ENCODE measurements at regions not wholly inside any gene's neighbourhood (a gene's known extent, or its start where the extent isn't known, plus 50 kb on each side); places are given as distances from the start of the nearest gene placed in this dataset.
"Not testable (repeated sequence)": the region's sequence is repeated elsewhere in the genome, so short reads cannot be mapped to it uniquely, and the experiment has no call there.

DNA sequence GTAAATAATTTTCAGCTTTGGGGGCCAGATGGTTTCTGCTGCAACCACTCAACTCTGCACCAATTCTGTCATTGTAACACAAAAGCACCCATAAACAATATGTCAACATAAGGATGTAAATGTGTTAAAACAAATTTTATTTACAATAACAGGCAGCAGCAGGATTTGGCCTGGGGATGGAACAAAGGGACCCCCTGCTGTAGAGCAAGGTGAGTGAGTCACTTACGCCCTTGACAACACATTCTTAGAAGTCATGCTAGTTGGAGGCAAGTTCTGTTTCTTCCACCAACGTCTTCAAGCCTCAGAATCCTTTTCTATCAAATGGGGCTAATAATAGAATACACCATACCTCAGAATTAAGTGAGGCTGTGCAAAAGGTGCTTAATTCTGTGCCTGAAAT lies 610.2 kb upstream of the SYT4 start:
- DNase-seq = no peak

DNA sequence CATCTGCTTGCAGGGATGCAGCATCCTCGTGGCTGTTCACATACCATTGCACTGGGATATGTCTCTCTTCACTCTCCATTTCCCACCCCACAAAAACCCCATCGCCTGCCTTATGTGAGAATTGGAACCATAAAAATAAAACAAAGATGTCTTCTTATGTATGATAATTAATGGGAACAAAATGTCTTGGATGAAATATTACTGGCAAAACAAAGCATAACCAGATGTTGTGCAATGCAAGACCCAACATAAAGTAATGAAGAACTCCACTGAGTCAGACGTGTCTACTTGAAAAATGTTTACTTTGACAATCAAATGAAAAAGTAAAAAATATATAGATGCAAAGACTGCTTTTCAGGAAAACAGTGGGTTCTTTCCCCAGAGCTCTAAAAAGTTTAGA lies 611.3 kb upstream of the SYT4 start:
- no peak for DNase-seq

DNA sequence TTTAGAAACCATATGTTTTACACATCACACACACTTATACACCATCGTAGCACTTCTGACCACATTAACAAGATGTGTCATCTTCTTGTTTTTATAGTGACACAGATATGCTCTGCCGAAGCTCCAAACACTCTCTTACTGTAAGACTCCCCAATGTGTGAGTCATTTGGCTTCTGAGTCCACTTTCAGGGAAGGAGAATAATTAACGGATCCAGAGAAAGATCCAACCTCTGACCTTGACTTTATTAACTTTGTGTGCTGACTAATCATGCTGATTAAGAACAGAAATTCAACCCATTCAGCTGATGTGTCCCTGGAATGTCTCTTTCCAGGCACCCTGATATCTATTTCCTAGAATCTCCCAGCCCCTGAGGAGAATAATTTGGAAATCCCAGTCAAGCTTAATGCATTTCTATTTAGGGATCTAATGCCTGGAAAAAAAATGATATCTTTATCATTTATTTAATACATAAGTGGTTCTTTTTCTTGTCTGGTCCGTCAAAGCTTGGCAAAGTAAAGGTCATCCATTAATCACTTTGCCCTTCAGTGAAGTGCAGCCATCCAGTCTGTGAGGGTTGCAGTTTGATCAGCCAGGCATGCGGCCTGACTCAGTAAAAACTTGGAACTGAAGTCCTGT lies 615.8 kb upstream of the SYT4 start:
- no peak for DNase-seq

DNA sequence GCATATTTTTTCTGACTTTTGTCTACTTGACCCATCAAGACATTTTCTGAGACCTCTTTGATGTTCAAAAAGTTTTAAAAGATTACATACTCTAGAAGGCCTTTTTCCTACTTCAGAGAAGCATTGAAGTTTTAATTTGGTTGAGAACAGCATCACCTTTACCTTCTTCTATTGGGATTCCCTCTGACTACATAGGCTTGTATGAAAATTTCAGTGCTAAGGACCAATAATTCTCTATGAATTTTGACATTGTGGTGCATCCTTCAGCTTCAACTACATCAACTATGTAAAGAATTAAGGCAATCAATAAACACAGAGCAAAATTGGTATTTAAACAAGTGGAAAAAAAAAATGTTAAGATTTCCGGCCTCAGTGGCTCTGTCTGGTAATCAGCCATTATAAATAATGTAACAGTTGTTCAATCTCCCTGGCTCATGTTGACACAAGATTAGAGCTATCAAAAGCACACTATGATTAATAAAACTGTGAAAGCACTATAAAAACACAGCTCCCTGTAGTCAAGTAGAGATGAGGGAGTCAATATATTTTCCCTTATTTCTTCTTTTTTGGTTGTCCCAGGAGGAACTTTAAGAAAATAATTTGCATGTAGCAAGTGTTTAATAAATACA lies 627.0 kb upstream of the SYT4 start:
- DNase-seq = no peak

DNA sequence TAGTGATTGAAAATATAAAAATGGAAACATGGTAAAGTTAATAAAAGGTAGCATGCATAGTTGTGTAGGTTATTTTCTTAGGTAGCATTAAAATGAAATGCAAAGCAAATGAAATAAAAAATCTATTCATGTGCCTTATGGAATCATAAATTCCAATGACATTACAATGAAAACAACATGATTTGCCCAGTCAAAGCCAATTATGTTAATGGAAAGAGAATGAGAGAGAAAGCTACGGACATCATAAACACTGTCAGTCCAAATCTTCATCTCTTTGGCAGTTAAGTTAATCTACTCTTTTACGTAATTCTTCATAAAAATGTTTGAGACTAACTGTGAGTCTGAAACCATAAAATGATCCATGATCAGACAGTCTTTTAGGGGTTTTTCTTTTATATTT lies 636.7 kb upstream of the SYT4 start:
- no peak for DNase-seq

DNA sequence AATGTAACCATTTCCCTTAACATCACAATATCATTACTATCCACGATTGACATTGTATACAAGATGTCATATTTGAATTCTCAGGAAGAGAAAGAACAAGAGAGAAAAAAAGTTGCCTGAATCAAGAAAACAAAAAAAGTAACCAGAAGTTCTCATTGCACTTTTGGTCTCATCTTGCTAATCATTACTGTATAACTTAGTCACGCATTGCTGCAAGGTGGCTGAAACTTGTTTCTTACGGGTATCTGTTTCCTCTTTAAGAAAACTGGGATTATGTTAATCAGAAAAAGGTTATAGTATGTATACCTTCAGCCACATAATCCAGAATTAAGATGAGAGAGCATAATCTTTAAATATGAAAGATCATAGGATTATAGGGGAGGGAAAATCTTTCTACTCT lies 639.7 kb upstream of the SYT4 start:
- no peak for DNase-seq

DNA sequence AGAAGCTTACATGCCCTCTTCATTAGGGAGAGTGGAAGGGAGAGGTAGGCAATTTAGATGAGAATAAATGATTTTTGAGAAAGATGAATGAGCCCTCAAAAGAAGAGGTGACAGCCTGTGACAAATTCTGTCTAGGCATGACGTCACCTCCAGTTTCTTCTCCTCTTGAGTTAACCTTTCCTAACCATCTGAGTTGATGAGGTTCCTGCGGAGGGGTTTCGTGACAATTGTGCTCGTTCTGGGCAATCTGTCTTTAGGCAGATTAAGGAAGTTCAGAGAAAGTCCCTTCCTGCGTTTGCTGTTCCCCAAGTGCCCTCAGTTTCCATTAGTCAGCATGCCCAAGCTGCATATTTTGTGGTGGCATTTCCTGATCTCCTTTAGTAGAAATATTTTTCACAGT lies 640.2 kb upstream of the SYT4 start:
- DNase-seq = no peak

DNA sequence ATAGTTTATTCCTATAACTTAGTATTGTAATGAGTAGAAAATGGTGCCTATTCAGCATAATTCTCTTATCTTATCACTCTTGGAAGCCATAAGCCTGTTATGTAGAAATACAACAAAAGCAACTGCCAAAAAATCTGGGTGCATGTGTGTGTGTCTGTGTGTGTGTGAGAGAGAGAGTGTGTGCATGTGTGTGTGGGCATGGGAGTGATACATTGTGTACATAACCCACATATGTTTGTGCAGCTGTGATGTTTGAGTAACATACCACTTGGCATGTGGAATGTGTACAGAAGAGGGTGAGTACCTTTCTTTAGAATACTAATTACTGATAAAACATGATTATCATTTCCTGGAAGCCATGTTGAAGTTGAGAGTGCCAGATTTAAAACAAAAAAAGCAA lies 642.3 kb upstream of the SYT4 start:
- no peak for DNase-seq

DNA sequence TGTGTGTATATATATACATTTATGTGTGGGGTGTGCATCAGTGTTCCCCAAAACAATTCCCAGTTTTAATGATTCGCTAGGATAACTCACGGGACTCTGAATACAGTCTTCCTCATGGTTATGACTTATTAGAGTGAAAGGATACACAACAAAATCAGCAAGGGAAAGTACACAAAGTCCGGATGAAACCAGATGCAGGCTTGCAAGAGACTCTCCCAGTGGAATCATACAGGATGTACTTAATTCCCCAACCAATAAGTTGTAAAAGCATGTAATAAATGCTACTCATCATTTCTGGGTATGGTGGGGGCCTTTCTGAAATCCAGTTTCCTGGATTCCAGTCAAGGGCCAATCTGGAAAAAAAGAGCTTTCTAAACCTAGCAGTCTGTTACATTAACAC lies 654.1 kb upstream of the SYT4 start:
- no peak for DNase-seq

DNA sequence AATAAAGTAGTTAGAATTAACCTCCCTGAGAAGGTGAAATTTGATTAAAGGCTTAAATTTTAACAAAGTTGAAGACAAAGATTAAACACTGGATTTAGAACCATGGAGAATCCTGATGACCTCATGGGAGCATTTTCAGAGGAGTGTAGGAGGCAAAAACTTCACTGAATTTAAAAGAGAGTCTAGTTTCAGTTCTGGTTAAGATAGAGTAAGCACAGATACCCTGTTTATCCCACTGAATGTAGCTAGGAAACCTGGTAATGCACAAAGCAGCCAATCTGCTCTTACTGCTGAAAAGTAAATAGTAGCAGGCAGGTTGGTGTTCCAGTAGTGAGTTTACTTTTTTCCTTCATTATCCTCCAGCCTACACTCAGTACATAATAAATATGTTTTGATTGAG lies 654.9 kb upstream of the SYT4 start:
- no peak for DNase-seq

DNA sequence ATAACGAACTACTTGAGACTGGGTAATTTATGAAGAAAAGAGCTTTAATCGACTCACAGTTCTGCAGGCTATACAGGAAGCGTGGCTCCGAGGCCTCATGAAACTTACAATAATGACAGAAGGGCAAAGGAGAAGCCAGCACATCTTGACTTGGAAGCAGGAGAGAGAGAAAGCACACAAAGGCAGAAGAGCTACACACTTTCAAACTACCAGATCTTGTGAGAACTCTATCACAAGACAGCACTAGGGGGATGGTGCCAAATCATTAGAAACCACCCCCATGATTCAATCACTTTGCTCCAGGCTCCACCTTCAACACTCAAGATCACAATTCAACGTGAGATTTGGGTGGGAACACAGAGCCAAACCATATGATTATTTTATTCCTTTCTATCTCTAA lies 655.9 kb upstream of the SYT4 start:
- DNase-seq = no peak

DNA sequence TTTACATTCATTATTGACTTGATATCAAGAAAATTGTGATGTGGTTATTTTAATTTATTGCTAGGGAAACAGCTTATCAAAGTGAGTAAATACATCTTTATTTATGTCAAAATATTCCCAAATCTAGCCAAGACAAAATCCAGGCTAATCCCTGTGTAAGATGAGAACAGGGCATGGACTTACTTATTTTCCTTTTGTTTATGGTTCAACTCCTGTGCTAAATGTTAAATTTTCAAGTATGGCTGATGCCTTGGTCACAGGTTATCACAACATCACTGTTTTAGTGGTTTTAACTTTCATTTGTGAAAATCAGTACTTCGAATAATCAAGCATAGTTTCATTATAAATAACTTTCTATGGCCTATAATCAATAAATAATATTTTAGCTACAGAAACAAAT lies 657.0 kb upstream of the SYT4 start:
- no peak for DNase-seq

DNA sequence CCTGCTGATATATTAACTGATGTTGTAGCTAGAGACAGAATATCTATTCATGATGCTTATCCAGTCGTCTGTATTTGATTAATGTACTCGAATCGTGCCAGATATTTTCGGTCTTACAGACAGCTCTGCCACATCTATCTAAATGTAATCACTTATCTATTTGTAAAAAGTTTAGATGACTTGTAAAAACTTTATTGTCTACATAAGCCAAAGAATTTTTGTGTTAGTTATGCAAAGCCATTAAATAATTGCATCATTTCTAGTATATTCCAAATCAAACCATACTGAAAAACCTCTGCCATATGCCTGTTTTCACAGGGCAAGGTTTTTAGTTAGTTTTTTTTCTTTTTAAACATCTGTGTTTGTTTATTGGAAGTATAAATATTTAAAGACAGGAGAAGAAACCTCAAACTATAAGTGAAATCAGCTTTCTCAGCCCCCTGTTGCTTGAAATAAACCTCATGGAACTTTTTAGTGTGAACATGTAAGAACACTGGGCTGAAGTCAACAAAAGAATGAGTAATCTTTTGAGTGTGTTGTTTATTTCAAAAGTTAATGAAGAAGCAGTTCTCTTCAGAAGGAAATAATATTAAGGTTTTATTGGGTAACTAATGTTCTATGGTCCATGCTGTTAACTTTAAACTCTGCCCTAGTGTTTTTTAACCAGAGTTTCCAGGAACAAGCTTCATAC lies 657.6 kb upstream of the SYT4 start:
- DNase-seq = no peak

DNA sequence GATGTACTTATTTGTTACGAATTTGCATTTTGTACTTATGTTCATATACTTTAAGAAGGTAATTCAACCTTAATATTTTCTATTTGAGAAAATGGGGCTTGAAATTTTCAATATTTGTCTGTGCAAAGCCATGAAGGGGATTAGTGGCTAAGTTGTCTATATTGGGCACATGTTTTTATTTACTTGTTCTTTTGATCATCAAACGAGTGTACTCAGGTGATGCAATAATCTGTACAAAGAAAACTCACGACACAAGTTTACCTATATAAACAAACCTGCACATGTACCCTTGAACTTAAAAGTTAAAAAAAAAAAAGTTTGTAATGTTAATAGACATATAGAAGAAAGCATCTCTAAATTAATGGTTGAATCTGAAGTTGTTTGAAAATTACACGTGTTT lies 658.9 kb upstream of the SYT4 start:
- no peak for DNase-seq

DNA sequence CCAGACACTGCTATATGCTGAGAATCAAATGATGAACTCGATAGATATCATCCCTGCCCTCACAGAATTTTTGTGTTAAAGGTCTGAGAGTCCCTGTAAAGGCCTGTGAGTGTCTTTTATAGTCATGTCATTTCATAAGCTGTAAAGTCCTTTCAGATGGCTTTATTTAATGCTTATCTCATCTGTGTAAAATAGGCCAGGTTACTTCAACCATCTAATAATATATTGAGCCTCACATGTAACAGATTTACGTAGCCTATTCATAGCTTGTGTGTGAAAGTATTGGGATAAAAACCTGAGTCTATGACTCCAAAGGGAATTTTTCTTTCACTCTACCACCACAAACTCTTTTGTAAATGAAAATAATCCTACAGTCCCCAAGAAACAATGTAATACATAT lies 672.0 kb upstream of the SYT4 start:
- DNase-seq = no peak

DNA sequence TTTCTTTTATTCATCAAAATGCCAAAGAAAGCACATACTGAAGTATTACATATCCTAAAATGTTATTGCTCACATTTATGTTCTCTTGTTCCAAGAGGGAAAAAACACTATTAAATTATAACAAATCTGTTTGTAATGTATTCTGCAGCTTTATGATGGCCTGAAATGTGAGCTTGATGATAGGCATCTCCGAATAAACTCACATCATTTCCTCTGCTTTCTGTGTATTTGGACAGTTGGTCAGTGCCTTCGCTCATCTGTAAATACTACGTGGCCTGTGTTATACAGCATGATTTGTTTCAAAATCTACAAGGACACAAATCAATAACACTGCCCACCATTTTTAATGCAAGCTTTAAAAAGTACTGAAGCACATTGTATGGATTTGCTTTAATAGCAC lies 672.8 kb upstream of the SYT4 start:
- DNase-seq = no peak

DNA sequence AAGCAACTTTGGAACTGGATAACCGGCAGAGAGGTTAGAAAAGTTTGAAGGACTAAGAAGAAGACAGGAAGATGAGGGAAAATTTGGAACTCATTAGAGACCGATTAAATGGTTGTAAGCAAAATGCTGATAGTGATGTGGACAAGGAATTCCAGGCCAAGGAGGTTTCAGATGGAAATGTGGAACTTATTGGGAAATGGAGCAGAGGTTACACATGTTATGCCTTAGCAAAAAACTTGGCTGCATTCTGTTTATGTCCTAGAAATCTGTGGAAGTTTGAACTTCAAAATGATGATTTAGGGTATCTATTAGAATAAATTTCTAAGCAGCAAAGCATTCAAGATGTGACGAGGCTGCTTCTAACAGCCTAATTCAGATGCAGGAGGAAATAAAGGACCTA lies 675.1 kb upstream of the SYT4 start:
- no peak for DNase-seq

DNA sequence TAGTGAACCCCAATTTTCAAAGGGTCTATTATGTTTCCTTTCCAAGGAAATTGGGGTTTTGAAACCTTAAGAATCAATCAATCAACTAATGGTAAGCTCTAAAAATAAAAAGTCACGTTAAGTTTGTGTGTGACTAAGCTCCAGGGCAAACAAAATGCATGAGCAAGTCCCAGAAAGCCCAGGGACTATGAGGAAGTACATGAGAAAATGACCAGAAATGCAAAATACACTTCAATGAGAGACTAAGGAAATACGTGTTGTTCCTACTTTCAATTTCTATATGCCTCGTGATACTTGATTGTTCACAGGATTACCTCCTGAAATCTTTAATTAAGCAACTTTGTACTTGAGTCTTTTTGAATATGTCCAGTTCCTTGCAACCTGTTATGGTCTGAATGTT lies 684.4 kb upstream of the SYT4 start:
- DNase-seq = no peak

DNA sequence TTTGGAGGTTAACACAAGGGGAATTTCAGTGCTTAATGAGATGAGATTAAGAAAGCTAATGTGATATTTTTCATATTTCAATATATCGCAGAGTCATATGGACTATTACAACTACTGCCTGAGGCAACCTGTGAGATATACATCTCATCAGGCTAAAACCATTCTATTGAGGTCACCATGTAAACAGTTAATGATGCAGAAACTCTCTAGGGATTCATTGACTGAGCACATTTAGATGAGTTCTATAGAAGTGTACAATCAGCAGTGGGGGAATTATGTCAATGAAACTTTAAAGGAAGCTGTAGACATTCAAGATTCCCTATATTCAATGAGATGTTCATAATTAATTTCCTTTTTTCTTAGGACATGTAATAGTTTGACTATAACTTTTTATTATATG lies 687.4 kb upstream of the SYT4 start:
- DNase-seq = no peak

DNA sequence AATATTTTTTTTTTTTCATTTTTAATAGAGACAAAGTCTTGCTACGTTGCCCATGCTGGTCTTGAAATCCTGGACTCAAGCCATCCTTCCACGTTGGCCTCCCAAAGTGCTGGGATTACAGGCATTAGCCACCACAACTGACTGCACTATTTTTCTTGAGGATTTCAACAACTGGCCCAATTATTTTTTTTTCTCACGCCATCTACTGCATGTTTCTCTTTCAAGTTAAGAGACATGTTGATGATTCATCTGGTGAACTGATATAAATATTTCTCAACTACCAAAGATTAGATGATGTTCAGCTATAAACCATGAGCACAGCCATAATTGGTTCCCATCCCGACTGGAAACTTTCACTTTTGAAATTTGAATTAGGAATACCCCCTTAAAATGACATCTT lies 688.4 kb upstream of the SYT4 start:
- DNase-seq = no peak

DNA sequence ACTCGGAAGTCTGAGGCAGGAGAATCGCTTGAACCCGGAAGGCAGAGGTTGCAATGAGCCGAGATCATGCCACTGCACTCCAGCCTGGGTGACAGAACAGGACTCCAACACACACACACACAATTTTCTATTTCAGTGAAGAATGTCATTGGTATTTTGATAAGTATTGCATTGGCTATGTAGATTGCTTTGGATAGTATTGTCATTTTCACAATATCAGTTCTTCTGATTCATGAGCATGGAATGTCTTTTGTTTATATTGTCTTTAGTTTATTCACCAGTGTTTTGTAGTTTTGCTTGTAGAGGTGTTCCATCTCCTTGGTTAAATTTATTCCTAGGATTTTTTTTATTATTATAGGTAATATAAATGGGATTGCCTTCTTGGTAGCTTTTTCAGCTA lies 693.4 kb upstream of the SYT4 start:
- no peak for DNase-seq

DNA sequence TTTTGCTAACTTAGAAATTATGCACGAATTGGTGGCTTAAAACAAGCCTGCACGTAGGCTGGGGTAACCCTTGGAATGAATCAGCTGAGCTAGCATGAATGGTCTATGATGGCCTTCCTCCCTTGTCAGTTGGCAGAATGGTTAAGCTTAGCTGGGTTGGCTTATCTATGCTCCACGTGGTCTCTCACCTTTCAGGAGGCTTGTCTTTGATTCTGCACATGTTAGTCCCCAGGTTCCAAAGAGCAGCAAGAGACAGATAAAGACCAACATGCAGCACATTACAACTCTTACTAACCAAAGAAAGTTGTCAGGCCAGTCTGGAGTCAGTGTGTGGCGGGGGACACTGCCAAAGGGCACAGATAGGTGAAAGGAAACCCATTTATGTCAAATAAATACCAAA lies 700.9 kb upstream of the SYT4 start:
- DNase-seq = no peak

DNA sequence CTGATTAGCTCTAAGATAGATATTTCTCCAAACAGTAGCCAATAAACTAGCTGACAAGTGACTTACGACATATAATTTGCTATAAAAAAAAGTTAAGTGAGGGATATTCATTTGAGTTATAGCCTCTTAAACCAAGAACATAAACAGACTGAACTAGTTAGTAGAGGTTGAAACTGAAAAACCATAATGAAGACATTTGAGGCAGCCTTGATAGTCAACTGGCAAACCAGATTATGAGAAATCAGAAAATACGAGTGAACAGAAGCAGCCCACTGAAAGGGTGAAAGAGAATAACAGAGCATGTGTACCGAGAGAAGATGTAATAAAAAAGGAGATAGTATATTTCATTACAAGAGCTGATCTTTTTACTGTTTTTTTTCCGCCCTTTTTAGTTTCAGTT lies 698.1 kb upstream of the SETBP1 start:
- DNase-seq = no peak

DNA sequence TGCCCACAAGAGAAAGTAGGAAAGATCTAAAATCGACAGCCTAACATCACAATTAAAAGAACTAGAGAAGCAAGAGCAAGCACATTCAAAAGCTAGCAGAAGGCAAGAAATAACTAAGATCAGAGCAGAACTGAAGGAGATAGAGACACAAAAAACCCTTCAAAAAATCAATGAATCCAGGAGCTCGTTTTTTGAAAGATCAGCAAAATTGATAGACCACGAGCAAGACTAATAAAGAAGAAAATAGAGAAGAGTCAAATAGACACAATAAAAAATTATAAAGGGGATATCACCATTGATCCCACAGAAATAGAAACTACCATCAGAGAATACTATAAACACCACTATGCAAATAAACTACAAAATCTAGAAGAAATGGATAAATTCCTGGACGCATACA lies 693.6 kb upstream of the SETBP1 start:
- not testable (repeated sequence) for DNase-seq

DNA sequence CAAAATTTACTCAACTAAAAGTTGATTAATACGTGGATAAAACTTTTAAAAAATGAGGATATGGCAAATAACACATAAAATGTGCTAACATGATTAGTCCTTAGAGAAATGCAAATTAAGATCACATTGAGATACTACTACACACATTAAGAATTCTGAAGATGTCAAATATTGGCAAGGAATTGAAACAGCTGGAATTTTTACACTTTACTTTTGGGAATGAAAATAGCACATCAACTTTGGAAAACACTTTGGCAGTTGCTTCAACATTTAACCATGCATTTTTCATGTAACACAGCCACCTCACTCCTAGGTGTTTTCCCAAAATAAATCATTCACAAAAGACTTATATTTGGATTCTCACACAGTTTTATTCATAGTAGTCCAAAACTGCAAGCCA lies 687.9 kb upstream of the SETBP1 start:
- DNase-seq = no peak

Measured in stimulated activated CD4-positive, alpha-beta T cell treated with anti-CD3 and anti-CD28 coated beads, Interleukin-1b, Interleukin-23, amount 100 ng/mL, for 48 hours (primary cell).